ENCODE measurements at regions not wholly inside any gene's neighbourhood (a gene's known extent, or its start where the extent isn't known, plus 50 kb on each side); places are given as distances from the start of the nearest gene placed in this dataset.
A peak's percentile ranks its signal among the peaks of the same experiment; 100 is the strongest.
"Not testable (repeated sequence)": the region's sequence is repeated elsewhere in the genome, so short reads cannot be mapped to it uniquely, and the experiment has no call there.

- no peak overlapping the region for H3K4me3 ChIP-seq
- H3K27me3 ChIP-seq, result no peaks in the 10 kb centered on the region
- H3K36me3 ChIP-seq, result no peaks in the 10 kb centered on the region
- no peak for ATAC-seq
- WGBS (ENCODE audit: insufficient coverage, low coverage, low lambda C conversion rate, missing lambda C conversion rate), result 80% methylated on average over 2 of the region's 2 CpGs
- H3K9me3 ChIP-seq, result no peaks in the 10 kb centered on the region
- H3K27ac ChIP-seq, result no peak overlapping the region
- no peaks in the 10 kb centered on the region for H3K4me1 ChIP-seq
- TF ChIP-seq CTCF (IDR thresholded peaks at IDR 0.05) (no peak), POLR2A (IDR thresholded peaks at IDR 0.05) (no peak)
- intact Hi-C loops (cut with DNase I), result no loop called here
- DNase-seq, result no peak
These were observed 53.2 kb upstream of the TMEM254 start for GRCh38 chr10:80025281-80025680.

GRCh38 chr10:80022408-80023001 lies 56.0 kb upstream of the TMEM254 start:
- H3K4me3 ChIP-seq; intact Hi-C loops (cut with DNase I); H3K4me1 ChIP-seq; H3K9me3 ChIP-seq; H3K36me3 ChIP-seq; DNase-seq; H3K27ac ChIP-seq; H3K27me3 ChIP-seq: not testable (repeated sequence)
- peak in 1 of 4 donors; percentile 14 for ATAC-seq
- WGBS (ENCODE audit: insufficient coverage, low coverage, low lambda C conversion rate, missing lambda C conversion rate), result no CpG with 5 or more reads among the region's 7 CpGs

GRCh38 chr10:80018406-80018984 lies 60.0 kb upstream of the TMEM254 start:
- ATAC-seq (peak; percentile 71 to 87 (median 81)), DNase-seq (peak in 1 of 3 donors; percentile 46)
- 54% methylated on average over 6 of the region's 6 CpGs for WGBS (ENCODE audit: insufficient coverage, low coverage, low lambda C conversion rate, missing lambda C conversion rate)
- H3K9me3 ChIP-seq; H3K36me3 ChIP-seq; intact Hi-C loops (cut with DNase I); H3K27me3 ChIP-seq; H3K4me3 ChIP-seq; H3K4me1 ChIP-seq: not testable (repeated sequence)
- H3K27ac ChIP-seq, result peak overlapping the region in 1 of 3 donors; percentile 37

GRCh38 chr10:80017186-80017585 lies 61.3 kb upstream of the TMEM254 start:
- H3K4me1 ChIP-seq; H3K27me3 ChIP-seq; H3K4me3 ChIP-seq; intact Hi-C loops (cut with DNase I); H3K9me3 ChIP-seq; DNase-seq; ATAC-seq; H3K36me3 ChIP-seq; H3K27ac ChIP-seq: not testable (repeated sequence)
- 79% methylated on average over 7 of the region's 8 CpGs for WGBS (ENCODE audit: insufficient coverage, low coverage, low lambda C conversion rate, missing lambda C conversion rate)

- Histone ChIP-seq H3K27me3 (no peaks in the 10 kb centered on the region), H3K4me3 (no peak overlapping the region), H3K27ac (no peak overlapping the region), H3K9me3 (no peaks in the 10 kb centered on the region), H3K36me3 (no peaks in the 10 kb centered on the region), H3K4me1 (peaks cover 0 to 8% (median 0%) of the 10 kb centered on the region in 4 donors)
- 67% methylated on average over 4 of the region's 6 CpGs for WGBS (ENCODE audit: insufficient coverage, low coverage, low lambda C conversion rate, missing lambda C conversion rate)
- no peak for TF ChIP-seq POLR2A (IDR thresholded peaks at IDR 0.05)
- no peak for TF ChIP-seq CTCF (IDR thresholded peaks at IDR 0.05)
- ATAC-seq, result no peak
- no peak for DNase-seq
- intact Hi-C loops (cut with DNase I), result no loop called here
These were observed 62.3 kb upstream of the TMEM254 start for GRCh38 chr10:80015911-80016830.

- H3K27me3 ChIP-seq; H3K4me3 ChIP-seq; intact Hi-C loops (cut with DNase I); H3K36me3 ChIP-seq; DNase-seq; ATAC-seq; H3K4me1 ChIP-seq; H3K9me3 ChIP-seq; H3K27ac ChIP-seq: not testable (repeated sequence)
- 80% methylated on average over 4 of the region's 4 CpGs for WGBS (ENCODE audit: insufficient coverage, low coverage, low lambda C conversion rate, missing lambda C conversion rate)
These were observed 64.2 kb upstream of the SFTPD start for GRCh38 chr10:80013139-80013538.

- ATAC-seq; DNase-seq; H3K36me3 ChIP-seq; H3K27ac ChIP-seq; intact Hi-C loops (cut with DNase I); H3K27me3 ChIP-seq; H3K4me3 ChIP-seq; H3K9me3 ChIP-seq; H3K4me1 ChIP-seq: not testable (repeated sequence)
These were observed 62.2 kb upstream of the SFTPD start for GRCh38 chr10:80011144-80011543.
